Mucosa of stomach (tissue), 1 donor: ENCODE measurements at regions not wholly inside any gene's neighbourhood (a gene's known extent, or its start where the extent isn't known, plus 50 kb on each side); places are given as distances from the start of the nearest gene placed in this dataset.

ENCODE experiments used
- H3K27me3 ChIP-seq: one replicate; pipeline ENCODE4 v1.7.0; 2013; ENCODE audit warnings: mild to moderate bottlenecking, low read length; ENCODE audit not compliant: control insufficient read depth, insufficient read depth
- H3K36me3 ChIP-seq: one replicate; pipeline ENCODE4 v1.7.0; 2013; ENCODE audit warnings: low read length; ENCODE audit not compliant: control insufficient read depth, insufficient read depth
- H3K4me1 ChIP-seq: one replicate; pipeline ENCODE4 v1.7.0; 2013; ENCODE audit warnings: mild to moderate bottlenecking, low read length; ENCODE audit not compliant: control insufficient read depth, insufficient read depth
- H3K4me3 ChIP-seq: one replicate; pipeline ENCODE4 v1.7.0; 2013; ENCODE audit warnings: low read length
- H3K9ac ChIP-seq: one replicate; pipeline ENCODE4 v1.7.0; 2013; ENCODE audit warnings: mild to moderate bottlenecking, low read length, moderate library complexity
- H3K9me3 ChIP-seq: one replicate; pipeline ENCODE4 v1.7.0; 2013; ENCODE audit warnings: mild to moderate bottlenecking, low read length, moderate library complexity; ENCODE audit not compliant: control insufficient read depth
- donor health status: Pancreatic carcinoma.

DNA sequence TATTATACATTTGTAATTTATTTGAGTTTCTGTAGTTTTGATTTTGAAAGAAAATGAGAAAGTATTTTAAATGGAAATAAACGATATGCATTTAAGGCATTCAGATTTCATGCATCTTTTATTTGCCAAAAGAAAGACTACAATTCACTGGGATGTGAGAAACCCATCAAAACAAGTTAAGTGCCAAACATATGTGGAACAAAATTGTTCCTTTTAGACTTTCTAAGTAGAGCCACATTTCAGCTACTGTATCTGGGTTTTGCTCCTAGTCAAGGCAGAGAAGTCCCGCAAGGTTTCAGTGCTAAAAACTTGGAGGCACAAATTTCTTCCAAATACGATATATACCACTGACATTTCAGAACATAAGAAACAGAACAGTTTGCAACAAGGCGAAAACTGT is 1191.9 kb downstream of the SLITRK5 start:
- Histone ChIP-seq H3K4me3 (no peak overlapping the region), H3K27me3 (no peaks in the 10 kb centered on the region), H3K4me1 (no peaks in the 10 kb centered on the region), H3K9me3 (no peaks in the 10 kb centered on the region), H3K36me3 (no peaks in the 10 kb centered on the region), H3K9ac (no peak overlapping the region)

DNA sequence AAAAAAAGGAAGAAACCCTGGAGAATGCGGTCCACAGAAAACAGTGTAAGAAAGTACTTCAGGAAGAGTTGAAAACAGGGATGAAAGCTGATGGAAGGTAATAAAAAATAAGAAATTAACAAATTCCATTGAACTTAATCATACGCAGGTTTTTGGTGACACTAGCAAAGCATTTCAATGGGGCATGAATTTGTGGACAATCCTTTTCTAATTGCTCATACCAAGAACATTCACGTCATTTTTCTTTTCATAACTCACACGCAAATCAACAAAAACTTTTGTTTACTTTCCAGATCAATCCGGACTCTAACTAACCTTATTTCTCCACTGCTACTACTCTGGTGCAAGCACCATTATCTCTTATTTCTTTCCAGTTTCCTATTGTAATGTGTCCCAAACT is 1195.0 kb downstream of the SLITRK5 start:
- no peaks in the 10 kb centered on the region for H3K36me3 ChIP-seq
- no peak overlapping the region for H3K9ac ChIP-seq
- H3K27me3 ChIP-seq = no peaks in the 10 kb centered on the region
- H3K9me3 ChIP-seq = no peaks in the 10 kb centered on the region
- no peak overlapping the region for H3K4me3 ChIP-seq
- H3K4me1 ChIP-seq = no peaks in the 10 kb centered on the region

DNA sequence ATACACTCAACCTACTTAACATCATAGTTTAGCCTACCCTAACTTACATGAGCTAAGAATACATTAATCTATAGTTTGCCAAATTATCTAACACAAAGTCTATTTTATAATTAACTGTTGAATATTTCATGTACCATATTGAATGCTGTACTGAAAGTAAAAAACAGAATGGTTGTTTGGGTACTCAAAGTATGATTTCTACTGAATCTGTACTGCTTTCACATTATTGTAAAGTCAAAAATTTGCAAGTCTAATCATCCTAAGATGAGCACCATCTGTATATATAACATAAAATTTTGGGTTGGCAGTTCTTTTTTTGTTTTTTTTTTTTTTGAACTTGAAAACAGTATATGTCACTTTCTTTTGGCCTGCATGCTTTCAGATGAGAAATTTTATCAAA is 1212.6 kb downstream of the SLITRK5 start:
- H3K27me3 ChIP-seq = no peaks in the 10 kb centered on the region
- no peaks in the 10 kb centered on the region for H3K4me1 ChIP-seq
- no peak overlapping the region for H3K9ac ChIP-seq
- no peak overlapping the region for H3K4me3 ChIP-seq
- no peaks in the 10 kb centered on the region for H3K9me3 ChIP-seq
- no peaks in the 10 kb centered on the region for H3K36me3 ChIP-seq

DNA sequence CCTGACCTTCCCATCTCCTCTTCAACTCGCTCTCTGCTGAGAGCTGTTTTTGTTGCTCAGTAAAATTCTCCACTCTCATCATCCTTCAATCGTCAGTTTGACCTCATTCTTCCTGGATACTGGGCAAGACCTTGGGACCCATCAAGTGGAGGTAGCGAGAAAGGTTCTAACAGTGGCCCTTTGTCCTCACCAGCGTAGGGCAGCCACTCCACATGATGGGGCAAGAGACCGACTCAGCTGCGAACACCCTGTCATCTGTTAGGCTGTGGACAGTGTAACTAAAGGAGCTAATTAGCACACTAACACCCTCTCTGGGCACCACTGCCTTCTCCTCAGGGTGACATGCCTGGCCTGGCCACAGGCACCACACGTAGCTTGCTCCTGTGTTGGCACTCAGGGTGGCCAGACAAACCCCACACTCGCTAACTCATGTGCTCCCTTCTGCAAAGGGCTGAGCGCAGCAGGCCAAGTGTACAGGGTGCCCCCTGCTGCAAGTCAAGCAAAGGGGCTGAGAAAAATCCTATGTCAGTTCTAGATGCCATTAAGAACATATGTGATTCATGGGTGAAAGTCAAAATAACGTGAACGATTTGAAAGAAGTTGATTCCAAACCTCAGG is 1216.0 kb downstream of the SLITRK5 start:
- Histone ChIP-seq H3K27me3 (no peaks in the 10 kb centered on the region), H3K9ac (no peak overlapping the region), H3K4me1 (no peaks in the 10 kb centered on the region), H3K36me3 (no peaks in the 10 kb centered on the region), H3K4me3 (no peak overlapping the region), H3K9me3 (no peaks in the 10 kb centered on the region)

DNA sequence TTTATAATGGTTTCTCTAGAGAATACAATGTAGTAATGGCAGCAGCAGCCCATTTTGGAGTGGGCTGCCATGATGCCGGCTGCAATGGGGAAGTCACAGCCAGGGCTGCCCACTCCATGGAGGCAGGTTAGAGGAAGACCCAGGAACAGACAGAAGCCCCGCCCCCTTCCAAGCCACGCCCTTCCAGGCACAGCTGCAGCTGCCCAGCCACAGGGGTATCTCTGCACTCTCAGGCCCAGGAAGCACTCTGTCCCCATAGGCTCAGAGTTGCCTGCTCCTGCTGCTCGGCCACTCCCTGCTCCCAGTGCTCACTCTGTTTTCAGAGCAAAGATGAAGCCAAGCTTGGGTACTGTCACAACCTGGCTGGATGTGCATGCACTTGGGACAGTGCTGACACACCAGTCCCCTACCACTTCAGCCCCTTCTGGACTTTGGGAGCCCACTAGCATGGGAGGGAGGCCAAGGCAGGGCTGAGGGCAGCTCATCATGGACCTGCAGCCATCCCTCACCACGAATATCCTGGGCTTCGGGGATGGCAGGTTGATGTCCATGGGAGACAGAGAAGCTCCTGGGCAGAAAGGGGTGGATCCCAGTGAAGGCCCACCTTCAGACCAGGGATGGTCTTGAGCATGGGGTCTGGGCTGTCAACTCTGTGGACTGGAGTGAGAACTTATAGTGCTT is 1224.2 kb downstream of the SLITRK5 start:
- Histone ChIP-seq H3K9ac (no peak overlapping the region), H3K9me3 (no peaks in the 10 kb centered on the region), H3K27me3 (no peaks in the 10 kb centered on the region), H3K4me1 (no peaks in the 10 kb centered on the region), H3K36me3 (no peaks in the 10 kb centered on the region), H3K4me3 (no peak overlapping the region)

DNA sequence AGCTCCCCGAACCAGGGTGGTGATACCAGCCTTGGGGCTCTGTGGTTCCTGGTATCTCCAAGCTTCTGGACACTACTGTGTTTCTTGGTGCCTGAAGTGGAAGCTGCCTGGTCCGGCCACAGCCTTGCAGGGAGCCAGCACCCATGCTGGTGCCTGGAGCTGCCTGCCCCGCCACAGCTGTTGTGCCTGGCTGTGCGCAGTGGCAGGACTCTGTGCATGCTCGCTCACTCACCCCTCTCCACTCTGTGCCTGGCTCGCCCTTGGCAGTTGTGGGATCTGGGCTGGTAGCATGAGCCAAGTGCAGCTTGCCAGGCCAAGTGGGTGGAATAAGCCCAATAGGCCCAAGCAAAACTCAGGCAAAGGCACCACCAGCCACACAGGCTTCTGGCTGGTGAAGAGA is 1225.3 kb downstream of the SLITRK5 start:
- no peak overlapping the region for H3K9ac ChIP-seq
- no peaks in the 10 kb centered on the region for H3K9me3 ChIP-seq
- no peak overlapping the region for H3K4me3 ChIP-seq
- no peaks in the 10 kb centered on the region for H3K36me3 ChIP-seq
- H3K4me1 ChIP-seq = no peaks in the 10 kb centered on the region
- H3K27me3 ChIP-seq = no peaks in the 10 kb centered on the region

DNA sequence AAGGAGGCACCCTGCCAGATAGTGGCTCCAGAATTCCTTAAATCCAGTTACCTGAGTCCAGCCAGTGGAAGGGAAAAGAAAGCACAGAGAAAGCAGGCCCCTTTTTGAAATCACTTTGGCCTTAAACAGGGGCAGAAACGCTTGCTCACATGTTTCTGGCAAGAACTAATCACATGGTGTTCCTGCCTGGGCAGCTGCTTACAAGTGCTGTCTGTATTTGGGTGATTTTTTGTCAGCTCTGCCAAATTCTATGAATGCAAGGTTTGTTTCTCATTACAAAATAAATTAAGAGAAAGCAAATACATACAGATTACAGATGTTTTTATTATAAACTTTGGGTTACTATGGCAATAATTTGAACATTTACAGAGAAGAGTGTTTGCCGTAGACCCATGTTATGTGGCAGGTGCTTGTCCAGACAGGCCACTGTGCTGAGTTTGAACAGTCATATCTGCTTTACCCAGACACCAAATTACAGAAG is 1237.8 kb downstream of the SLITRK5 start:
- Histone ChIP-seq H3K27me3 (no peaks in the 10 kb centered on the region), H3K4me3 (no peak overlapping the region), H3K4me1 (no peaks in the 10 kb centered on the region), H3K36me3 (no peaks in the 10 kb centered on the region), H3K9me3 (no peaks in the 10 kb centered on the region), H3K9ac (no peak overlapping the region)

DNA sequence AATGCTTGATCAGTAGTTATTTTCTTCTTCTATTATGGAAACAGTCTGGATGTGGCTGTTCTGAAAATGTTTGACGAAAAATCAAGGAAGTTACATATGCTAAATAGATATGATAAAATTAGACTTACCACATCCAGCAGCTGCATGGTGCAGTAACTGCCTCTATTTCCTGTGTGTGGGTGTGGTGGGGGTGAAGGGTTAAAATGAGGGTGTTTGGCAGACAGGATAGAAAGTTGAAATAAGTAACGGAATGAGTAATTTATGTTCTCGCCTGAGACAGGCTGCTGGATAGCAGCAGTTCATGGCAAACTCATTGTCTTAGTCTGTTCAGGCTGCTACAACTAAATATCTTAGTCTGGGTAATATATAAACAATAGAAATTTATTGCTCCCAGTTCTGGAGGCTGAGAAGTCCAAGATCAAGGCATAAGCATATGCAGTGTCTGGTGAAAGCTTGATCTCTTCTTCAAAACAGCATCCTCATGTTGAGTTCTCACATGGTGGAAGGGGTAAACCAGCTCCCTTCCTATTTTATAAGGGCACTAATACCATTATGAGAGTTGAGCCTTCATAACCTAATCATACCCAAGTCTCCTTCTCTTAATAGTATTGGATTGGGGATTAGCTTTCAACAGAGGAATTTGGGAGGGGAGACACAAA is 1248.9 kb downstream of the SLITRK5 start:
- Histone ChIP-seq H3K36me3 (no peaks in the 10 kb centered on the region), H3K9me3 (no peaks in the 10 kb centered on the region), H3K4me1 (no peaks in the 10 kb centered on the region), H3K27me3 (no peaks in the 10 kb centered on the region), H3K4me3 (no peak overlapping the region), H3K9ac (no peak overlapping the region)

DNA sequence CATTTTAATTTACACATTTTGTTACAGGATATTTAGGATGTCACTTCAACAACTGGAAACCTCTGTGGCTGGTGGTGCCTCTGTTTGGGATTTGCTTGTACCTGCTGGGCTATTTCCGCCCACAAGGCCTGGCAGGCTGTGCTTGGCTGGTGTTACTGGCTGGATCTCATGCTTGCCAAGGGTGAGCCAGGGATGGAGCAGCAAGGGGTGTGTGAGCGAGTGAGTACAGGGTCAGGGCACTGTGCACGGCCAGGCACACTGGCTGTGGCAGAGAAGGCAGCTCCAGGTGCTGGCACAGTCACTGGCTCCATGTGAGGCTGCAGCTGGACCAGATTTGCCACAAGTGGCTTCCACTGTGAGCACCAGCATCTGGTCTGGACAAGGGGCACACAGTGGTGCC is 1254.8 kb downstream of the SLITRK5 start:
- no peaks in the 10 kb centered on the region for H3K9me3 ChIP-seq
- H3K4me3 ChIP-seq = no peak overlapping the region
- H3K36me3 ChIP-seq = no peaks in the 10 kb centered on the region
- H3K4me1 ChIP-seq = no peaks in the 10 kb centered on the region
- no peaks in the 10 kb centered on the region for H3K27me3 ChIP-seq
- no peak overlapping the region for H3K9ac ChIP-seq

DNA sequence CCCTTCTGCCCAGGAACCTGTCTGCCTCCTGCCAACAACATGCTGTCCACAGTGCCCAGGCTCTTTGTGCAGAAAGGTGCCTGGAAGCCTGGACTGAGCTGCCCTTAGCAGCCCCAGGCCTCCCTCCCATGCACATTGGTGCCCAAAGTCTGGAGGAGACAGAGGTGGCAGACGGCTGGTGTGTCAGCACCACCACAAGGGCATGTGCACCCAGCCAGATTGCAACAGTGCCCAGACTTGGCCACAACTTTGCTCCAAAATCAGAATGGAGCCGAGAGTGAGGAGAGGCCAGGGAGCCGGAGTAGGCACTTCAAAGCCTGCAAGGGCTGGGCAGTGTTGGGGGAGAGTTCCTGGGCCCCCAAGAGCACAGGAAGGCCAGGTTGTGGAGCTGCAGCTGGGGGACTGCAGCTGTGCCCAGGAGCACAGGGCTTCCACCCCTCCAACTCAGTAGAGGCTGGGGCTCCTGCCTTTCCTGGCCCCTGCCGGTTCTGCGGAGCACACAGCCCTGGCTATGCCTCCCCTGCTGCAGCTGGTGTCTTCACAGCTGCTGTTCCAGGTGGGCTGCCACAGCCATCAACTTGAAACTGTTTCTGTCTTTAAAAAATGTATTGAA is 1255.8 kb downstream of the SLITRK5 start:
- no peak overlapping the region for H3K9ac ChIP-seq
- no peaks in the 10 kb centered on the region for H3K4me1 ChIP-seq
- H3K9me3 ChIP-seq = no peaks in the 10 kb centered on the region
- no peaks in the 10 kb centered on the region for H3K36me3 ChIP-seq
- no peak overlapping the region for H3K4me3 ChIP-seq
- H3K27me3 ChIP-seq = no peaks in the 10 kb centered on the region

DNA sequence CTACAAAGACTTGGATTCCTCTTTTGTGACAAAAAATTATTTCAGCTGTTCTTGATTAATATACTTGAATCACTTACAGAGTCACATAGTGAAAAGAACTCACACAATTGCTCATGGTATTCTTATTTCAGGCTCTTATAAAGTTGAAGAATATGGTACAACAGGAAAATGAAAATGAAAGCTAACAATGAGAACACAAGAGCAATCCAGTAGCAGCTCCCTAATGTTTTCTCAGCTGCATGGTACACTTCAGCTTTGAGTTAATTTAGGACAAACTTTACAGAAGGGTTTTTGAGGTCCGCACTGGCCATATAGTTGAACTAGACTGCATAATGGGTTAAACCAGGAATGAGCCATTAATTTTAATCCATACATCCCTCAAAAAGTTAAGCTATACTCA is 1261.8 kb downstream of the SLITRK5 start:
- Histone ChIP-seq H3K36me3 (no peaks in the 10 kb centered on the region), H3K9me3 (no peaks in the 10 kb centered on the region), H3K27me3 (no peaks in the 10 kb centered on the region), H3K4me3 (no peak overlapping the region), H3K4me1 (no peaks in the 10 kb centered on the region), H3K9ac (no peak overlapping the region)

DNA sequence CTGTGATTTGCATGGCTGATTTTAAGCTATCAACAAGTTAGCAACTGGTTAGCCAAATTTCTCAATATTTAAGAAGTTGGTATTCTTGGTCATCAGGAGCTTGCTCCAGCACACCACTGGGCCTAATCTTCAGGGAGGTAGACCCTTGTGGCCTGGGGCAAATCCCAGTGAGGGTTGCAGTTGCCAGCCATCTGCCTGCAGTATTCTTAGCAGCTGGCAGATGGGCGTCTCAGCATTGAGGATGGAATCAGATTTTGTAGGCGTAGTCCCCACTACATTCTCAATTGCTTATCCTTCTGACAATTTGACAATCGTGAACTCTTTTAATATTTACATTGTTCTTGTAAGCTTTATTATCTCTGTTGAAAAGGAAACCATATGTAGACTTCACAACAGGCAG is 1266.2 kb downstream of the SLITRK5 start:
- no peaks in the 10 kb centered on the region for H3K4me1 ChIP-seq
- no peak overlapping the region for H3K4me3 ChIP-seq
- H3K9me3 ChIP-seq = no peaks in the 10 kb centered on the region
- no peaks in the 10 kb centered on the region for H3K27me3 ChIP-seq
- H3K9ac ChIP-seq = no peak overlapping the region
- no peaks in the 10 kb centered on the region for H3K36me3 ChIP-seq
